ENCODE measurements at regions not wholly inside any gene's neighbourhood (a gene's known extent, or its start where the extent isn't known, plus 50 kb on each side); places are given as distances from the start of the nearest gene placed in this dataset.
"Not testable (repeated sequence)": the region's sequence is repeated elsewhere in the genome, so short reads cannot be mapped to it uniquely, and the experiment has no call there.

GRCh38 chr10:10755490-10755889, 262.2 kb upstream of the CELF2 start:
- DNase-seq: no peak

- DNase-seq: peak in 1 of 2 experiments; percentile 3
Observed at GRCh38 chr10:10758306-10758705, 259.4 kb upstream of the CELF2 start.

GRCh38 chr10:10759806-10760205, 257.9 kb upstream of the CELF2 start:
- not testable (repeated sequence) for DNase-seq

- DNase-seq: no peak
Observed at GRCh38 chr10:10765017-10765416, 252.7 kb upstream of the CELF2 start.

GRCh38 chr10:10772411-10772810, 245.3 kb upstream of the CELF2 start:
- DNase-seq: peak; percentile 1 to 9

GRCh38 chr10:10772874-10773508, 244.7 kb upstream of the CELF2 start:
- no peak for DNase-seq

GRCh38 chr10:10774416-10774815, 243.3 kb upstream of the CELF2 start:
- no peak for DNase-seq

GRCh38 chr10:10776363-10776762, 241.3 kb upstream of the CELF2 start:
- no peak for DNase-seq

GRCh38 chr10:10777279-10777678, 240.4 kb upstream of the CELF2 start:
- no peak for DNase-seq

- DNase-seq: no peak
Observed at GRCh38 chr10:10777723-10778122, 239.9 kb upstream of the CELF2 start.

GRCh38 chr10:10778959-10779358, 238.7 kb upstream of the CELF2 start:
- no peak for DNase-seq

- DNase-seq: no peak
Observed at GRCh38 chr10:10779511-10779910, 238.2 kb upstream of the CELF2 start.

GRCh38 chr10:10780746-10781145, 236.9 kb upstream of the CELF2 start:
- no peak for DNase-seq

- DNase-seq: no peak
Observed at GRCh38 chr10:10782603-10783002, 235.1 kb upstream of the CELF2 start.

- no peak for DNase-seq
Observed at GRCh38 chr10:10785627-10786026, 232.0 kb upstream of the CELF2 start.

GRCh38 chr10:10786109-10787090, 231.3 kb upstream of the CELF2 start:
- no peak for DNase-seq

GRCh38 chr10:10787586-10787985, 230.1 kb upstream of the CELF2 start:
- DNase-seq: no peak

- DNase-seq: no peak
Observed at GRCh38 chr10:10788761-10789160, 228.9 kb upstream of the CELF2 start.

- no peak for DNase-seq
Observed at GRCh38 chr10:10791869-10792268, 225.8 kb upstream of the CELF2 start.

- DNase-seq: peak; percentile 1 to 42
Observed at GRCh38 chr10:10792681-10793080, 225.0 kb upstream of the CELF2 start.

GRCh38 chr10:10794046-10794445, 223.6 kb upstream of the CELF2 start:
- no peak for DNase-seq

GRCh38 chr10:10794791-10795191, 222.9 kb upstream of the CELF2 start:
- no peak for DNase-seq

- no peak for DNase-seq
Observed at GRCh38 chr10:10796061-10796773, 221.5 kb upstream of the CELF2 start.

Measured in NCI-H526 (cell line).